Heart left ventricle (tissue), 13 donors: ENCODE measurements at regions not wholly inside any gene's neighbourhood (a gene's known extent, or its start where the extent isn't known, plus 50 kb on each side); places are given as distances from the start of the nearest gene placed in this dataset.

ENCODE experiments used
- POLR2A ChIP-seq, 2 donors: fragments of 450-650 bp; IDR thresholded peaks; one replicate each; pipeline ENCODE4 v1.6.1; 2017; ENCODE audit warnings: antibody characterized with exemption in 2 of 2, mild to moderate bottlenecking in 2 of 2, moderate library complexity in 2 of 2
- TF ChIP-seq, protein P1 (sequence below), 12 donors: fragments of 200-600 bp; sonication (generic) in 4 of 12; IDR thresholded peaks; one replicate each; pipeline versions ENCODE4 v1.5.0 to v1.8.0; 2018 to 2022; ENCODE audit warnings: antibody characterized with exemption in 12 of 12, mild to moderate bottlenecking in 5 of 12
- donor health status: ischemic (EF 13 %, LVEDD 7.1; RV severe dilation, severe dysfunction).
- donor health status: DM: no; HTN: yes; CAD: no.
- donor health status: DM: no; HTN: no; CAD: no.
- donor health status: ischemic (EF 25% LVEDD 6.9; RV normal size, moderate dysfunction).
- donor health status: ischemic (EF 25% LVEDD 5.7; RV mildly dilated, moderate dysfunction).
- donor health status: ischemic (EF 35%, LVEDD 5.7; RV mildly dilated, moderate dysfunction).
- donor health status: nonischemic (EF 11% LVEDD 7.7; RV severe dilation, severe dysfunction).
- donor health status: DM: yes; HTN: yes; CAD: no.
- donor health status: PGD.
- donor health status: ischemic (EF 29% LVEDD 5.4; RV normal size, mild dysfunction).
- donor health status: nonischemic (EF 23%, LVEDD 6.1; RV moderate dilation, normal function).

DNA sequence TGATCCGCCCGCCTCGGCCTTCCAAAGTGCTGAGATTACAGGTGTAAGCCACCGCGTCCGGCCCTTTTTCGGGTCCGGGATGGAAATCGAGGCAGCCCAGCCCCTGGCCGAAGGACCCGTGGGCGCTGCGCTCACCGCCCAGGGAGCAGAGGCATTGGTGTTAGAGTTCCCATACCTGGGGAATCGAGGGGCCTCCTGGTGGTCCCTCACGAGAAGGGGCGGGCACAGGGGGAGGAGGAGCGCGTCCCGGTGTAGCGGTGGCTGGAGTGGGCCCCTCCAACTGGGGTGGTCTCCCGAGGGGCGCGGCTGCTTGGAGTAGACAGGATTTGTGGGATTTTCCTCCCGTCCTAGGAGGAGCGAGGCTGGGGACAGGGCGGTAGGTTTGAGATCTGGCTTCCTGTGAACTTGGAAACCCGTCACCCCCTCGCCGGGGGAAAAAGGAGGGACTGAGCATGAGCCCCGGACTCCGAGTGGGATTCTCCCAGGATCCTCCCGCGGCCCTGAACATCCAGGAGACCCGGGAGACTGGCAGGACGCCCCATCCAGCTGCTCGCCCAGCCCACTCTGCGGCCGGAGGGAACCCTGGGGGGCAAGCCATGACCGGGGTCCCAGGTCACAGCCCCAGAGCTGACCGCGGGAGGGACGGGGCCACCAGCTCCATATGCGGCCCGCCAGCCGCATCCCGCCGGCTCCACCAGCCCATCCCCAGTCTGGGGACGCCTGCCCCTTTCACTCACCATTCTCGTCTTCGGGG, 70.9 kb downstream of the ASCL4 start:
- TF ChIP-seq, protein P1, sequence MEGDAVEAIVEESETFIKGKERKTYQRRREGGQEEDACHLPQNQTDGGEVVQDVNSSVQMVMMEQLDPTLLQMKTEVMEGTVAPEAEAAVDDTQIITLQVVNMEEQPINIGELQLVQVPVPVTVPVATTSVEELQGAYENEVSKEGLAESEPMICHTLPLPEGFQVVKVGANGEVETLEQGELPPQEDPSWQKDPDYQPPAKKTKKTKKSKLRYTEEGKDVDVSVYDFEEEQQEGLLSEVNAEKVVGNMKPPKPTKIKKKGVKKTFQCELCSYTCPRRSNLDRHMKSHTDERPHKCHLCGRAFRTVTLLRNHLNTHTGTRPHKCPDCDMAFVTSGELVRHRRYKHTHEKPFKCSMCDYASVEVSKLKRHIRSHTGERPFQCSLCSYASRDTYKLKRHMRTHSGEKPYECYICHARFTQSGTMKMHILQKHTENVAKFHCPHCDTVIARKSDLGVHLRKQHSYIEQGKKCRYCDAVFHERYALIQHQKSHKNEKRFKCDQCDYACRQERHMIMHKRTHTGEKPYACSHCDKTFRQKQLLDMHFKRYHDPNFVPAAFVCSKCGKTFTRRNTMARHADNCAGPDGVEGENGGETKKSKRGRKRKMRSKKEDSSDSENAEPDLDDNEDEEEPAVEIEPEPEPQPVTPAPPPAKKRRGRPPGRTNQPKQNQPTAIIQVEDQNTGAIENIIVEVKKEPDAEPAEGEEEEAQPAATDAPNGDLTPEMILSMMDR (IDR thresholded peaks at IDR 0.05): no peak
- TF ChIP-seq POLR2A (IDR thresholded peaks at IDR 0.05): no peak
